SK-N-SH (cell line): ENCODE measurements at regions not wholly inside any gene's neighbourhood (a gene's known extent, or its start where the extent isn't known, plus 50 kb on each side); places are given as distances from the start of the nearest gene placed in this dataset.

Experiments
- CTCF ChIA-PET: fragments of 300-600, 350-600 bp; formaldehyde crosslinking; extraction: SDS; loops from one replicate; lab custom pipeline; 2021; lab: Yijun Ruan, JAX
- POLR2A ChIA-PET: fragments of 350-600 bp; sonication (Branson Sonifier 250); formaldehyde crosslinking; extraction: SDS; loops from one replicate; lab custom pipeline; 2020; ENCODE audit warnings: antibody characterized with exemption, inconsistent platforms; lab: Yijun Ruan, JAX
- DNase-seq: peaks from one replicate; pipeline ENCODE4 v3.0.0; 2012
- H2AFZ ChIP-seq: fragments of 200-600 bp; sonication (generic); 2 replicates; pipeline ENCODE4 v1.8.1; 2016; ENCODE audit warnings: antibody characterized with exemption, mild to moderate bottlenecking, low read depth
- H3F3A ChIP-seq: fragments of 200-600 bp; sonication (generic); replicated peaks from 2 replicates; pipeline ENCODE3; 2016; ENCODE audit warnings: antibody characterized with exemption, mild to moderate bottlenecking; ENCODE audit not compliant: insufficient read depth
- H3K27ac ChIP-seq, 2 experiments: fragments of 200-500 bp in 1 of 2; fragments of 200-600 bp in 1 of 2; sonication (Bioruptor generic) in 1 of 2; sonication (generic), shearing (Covaris generic) in 1 of 2; 2 replicates each; pipeline versions ENCODE4 v1.5.1 to v1.6.1; 2014 to 2016; ENCODE audit warnings: low read depth in 2 of 2, inconsistent platforms in 1 of 2, low read length in 1 of 2, mild to moderate bottlenecking in 1 of 2, mixed read lengths in 1 of 2
- H3K27me3 ChIP-seq: fragments of 200-600 bp; sonication (generic), shearing (Covaris generic); 2 replicates; pipeline ENCODE4 v1.6.1; 2016; ENCODE audit warnings: mixed run types; ENCODE audit not compliant: insufficient read depth
- H3K36me3 ChIP-seq, 2 experiments: fragments of 200-500 bp in 1 of 2; fragments of 200-600 bp in 1 of 2; sonication (Bioruptor generic) in 1 of 2; sonication (generic) in 1 of 2; replicated peaks in 1 of 2; 2 replicates each; pipeline versions ENCODE3 to v1.5.1; 2014 to 2016; ENCODE audit warnings: low read length in 1 of 2, mild to moderate bottlenecking in 1 of 2; ENCODE audit not compliant: insufficient read depth in 2 of 2, control insufficient read depth in 1 of 2
- H3K4me1 ChIP-seq, 2 experiments: fragments of 200-500 bp in 1 of 2; fragments of 200-600 bp in 1 of 2; sonication (Bioruptor generic) in 1 of 2; sonication (generic), shearing (Covaris generic) in 1 of 2; 2 replicates each; pipeline versions ENCODE4 v1.5.1 to v1.6.1; 2014 to 2016; ENCODE audit warnings: low read depth in 1 of 2, low read length in 1 of 2, mixed run types in 1 of 2; ENCODE audit not compliant: insufficient read depth in 2 of 2, control insufficient read depth in 1 of 2
- H3K4me2 ChIP-seq: fragments of 200-600 bp; sonication (generic), shearing (Covaris generic); 2 replicates; pipeline ENCODE4 v1.6.1; 2017; ENCODE audit warnings: mixed run types
- H3K4me3 ChIP-seq, 2 experiments: fragments of 200-500 bp in 1 of 2; fragments of 200-600 bp in 1 of 2; sonication (Bioruptor generic) in 1 of 2; sonication (generic), shearing (Covaris generic) in 1 of 2; 2 replicates each; pipeline versions ENCODE4 v1.5.1 to v1.8.1; 2014 to 2016; ENCODE audit warnings: low read depth in 2 of 2, inconsistent platforms in 1 of 2, low read length in 1 of 2, mild to moderate bottlenecking in 1 of 2, mixed read lengths in 1 of 2, moderate library complexity in 1 of 2
- H3K79me2 ChIP-seq: fragments of 200-600 bp; sonication (generic); 2 replicates; pipeline ENCODE4 v1.8.1; 2017; ENCODE audit warnings: mild to moderate bottlenecking; ENCODE audit not compliant: insufficient read depth
- H3K9ac ChIP-seq: fragments of 200-600 bp; sonication (generic); 2 replicates; pipeline ENCODE4 v1.6.1; 2017; ENCODE audit warnings: mixed run types
- H3K9me2 ChIP-seq: fragments of 200-600 bp; sonication (generic); 2 replicates; pipeline ENCODE4 v1.6.1; 2017; ENCODE audit warnings: mixed run types
- H3K9me3 ChIP-seq: fragments of 200-600 bp; sonication (generic); 2 replicates; pipeline ENCODE4 v1.6.1; 2017; ENCODE audit warnings: mixed run types, mild to moderate bottlenecking, moderate library complexity
- H4K20me1 ChIP-seq: fragments of 200-600 bp; sonication (generic); 2 replicates; pipeline ENCODE4 v1.6.1; 2017; ENCODE audit warnings: mild to moderate bottlenecking, mixed run types; ENCODE audit not compliant: insufficient read depth
- EP300 ChIP-seq, 2 experiments: IDR thresholded peaks; 2 replicates each; pipeline versions ENCODE4 v1.4.0 to v1.6.1; 2012; ENCODE audit warnings: borderline replicate concordance in 1 of 2, low read depth in 1 of 2, low read length in 1 of 2
- FOSL2 ChIP-seq: IDR thresholded peaks from 2 replicates; pipeline ENCODE4 v1.4.0; 2012; ENCODE audit warnings: low read depth, mild to moderate bottlenecking, moderate library complexity, borderline replicate concordance
- FOXJ3 ChIP-seq: sonication (generic); formaldehyde crosslinking; IDR thresholded peaks from 2 replicates; pipeline ENCODE4 v1.5.1; 2020; ENCODE audit warnings: mild to moderate bottlenecking, missing genetic modification reagents
- FOXM1 ChIP-seq: IDR thresholded peaks from 2 replicates; pipeline ENCODE4 v1.4.0; 2012; ENCODE audit warnings: low read depth, mild to moderate bottlenecking
- GATA2 ChIP-seq: sonication (generic); formaldehyde crosslinking; IDR thresholded peaks from 2 replicates; pipeline ENCODE4 v1.5.0; 2020; ENCODE audit warnings: mild to moderate bottlenecking, missing genetic modification reagents
- JUND ChIP-seq: IDR thresholded peaks from 2 replicates; pipeline ENCODE4 v1.4.0; 2012
- MEF2A ChIP-seq: IDR thresholded peaks from 2 replicates; pipeline ENCODE4 v1.4.0; 2012; ENCODE audit warnings: low read depth, borderline replicate concordance
- MXI1 ChIP-seq: IDR thresholded peaks from 2 replicates; pipeline ENCODE4 v1.6.1; 2012; ENCODE audit warnings: mild to moderate bottlenecking, low read depth, low read length, improper control_type of control experiment
- NFIC ChIP-seq: IDR thresholded peaks from 2 replicates; pipeline ENCODE4 v1.4.0; 2012; ENCODE audit warnings: borderline replicate concordance
- SIN3A ChIP-seq: IDR thresholded peaks from 2 replicates; pipeline ENCODE4 v1.6.1; 2012; ENCODE audit warnings: low read depth, mild to moderate bottlenecking, low read length, moderate library complexity, borderline replicate concordance
- SMC3 ChIP-seq: IDR thresholded peaks from 2 replicates; pipeline ENCODE4 v1.6.1; 2012; ENCODE audit warnings: low read depth, low read length, improper control_type of control experiment
- TAF1 ChIP-seq: IDR thresholded peaks from 2 replicates; pipeline ENCODE4 v1.6.1; 2012; ENCODE audit warnings: low read depth, mild to moderate bottlenecking, low read length, moderate library complexity, borderline replicate concordance
- YY1 ChIP-seq: IDR thresholded peaks from 2 replicates; pipeline ENCODE4 v1.4.0; 2012; ENCODE audit warnings: low read depth, mild to moderate bottlenecking
- ZBTB33 ChIP-seq: IDR thresholded peaks from 2 replicates; pipeline ENCODE4 v1.4.0; 2012; ENCODE audit warnings: low read depth, borderline replicate concordance
- WGBS: methylation state at CpG from one replicate; pipeline ENCODE4 v1.1.6; 2017; ENCODE audit warnings: low lambda C conversion rate; 5-methylcytosine and 5-hydroxymethylcytosine counted together
- TF ChIP-seq, protein P1 (sequence below): fragments of 150-350 bp; IDR thresholded peaks from 2 replicates; pipeline ENCODE4 v1.6.1; 2016; ENCODE audit warnings: mild to moderate bottlenecking, low read depth, low read length
- TF ChIP-seq, protein P2 (sequence below): IDR thresholded peaks from 2 replicates; pipeline ENCODE4 v1.4.0; 2012; ENCODE audit warnings: low read depth
- TF ChIP-seq, protein P3 (sequence below): IDR thresholded peaks from 2 replicates; pipeline ENCODE4; 2012

DNA sequence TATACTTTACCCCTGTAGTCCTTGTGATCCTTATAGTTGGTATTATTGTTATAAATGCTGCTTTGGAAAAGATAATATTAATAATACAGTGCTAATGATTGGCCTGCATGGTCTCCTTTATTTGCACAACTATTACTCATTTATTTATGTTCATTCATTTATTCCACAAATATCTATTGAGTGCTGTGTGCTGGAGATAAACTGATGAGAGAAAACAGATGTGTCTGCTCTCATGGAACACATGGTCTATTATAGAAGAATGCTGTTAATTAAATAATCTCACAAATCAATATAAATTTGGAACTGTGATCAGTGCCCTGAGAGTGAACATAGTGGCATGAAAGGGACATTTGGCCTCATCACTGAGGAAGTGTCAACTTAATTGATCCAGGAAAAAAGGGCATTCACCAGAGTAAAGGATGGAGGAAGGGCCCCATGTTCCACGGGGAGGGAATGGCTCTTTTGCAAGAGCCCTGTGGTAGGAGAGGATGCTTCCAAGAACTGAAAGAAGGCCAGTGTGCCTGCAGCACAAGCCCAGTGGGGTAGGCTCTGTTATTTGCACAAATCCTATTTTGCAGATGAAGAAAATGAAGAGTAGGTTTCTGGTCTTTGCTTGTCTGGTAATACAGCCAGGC lies 91.5 kb upstream of the STK39 start:
- DNase-seq: no peak
- H3K4me3 ChIP-seq: no peak overlapping the region
- no peaks in the 10 kb centered on the region for H3K9me3 ChIP-seq
- H3K4me2 ChIP-seq: no peak overlapping the region
- peaks cover 0 to 6% of the 10 kb centered on the region in 2 experiments; a peak in 1 of 4 replicates for H3K4me1 ChIP-seq
- H3K27me3 ChIP-seq: no peaks in the 10 kb centered on the region
- 82% methylated on average over 1 of the region's 1 CpG for WGBS
- CTCF ChIA-PET: interaction anchor here (0.7 to 1.2 kb wide), 3 partner anchors 92 to 583 kb away, joined by 3 read pairs; partner anchors contain the start of gene STK39
- no peaks in the 10 kb centered on the region for H3K36me3 ChIP-seq
- H2AFZ ChIP-seq: no peak overlapping the region
- H4K20me1 ChIP-seq: no peaks in the 10 kb centered on the region
- H3K27ac ChIP-seq: no peak overlapping the region
- no peaks in the 10 kb centered on the region for H3K9me2 ChIP-seq
- no peaks in the 10 kb centered on the region for H3F3A ChIP-seq
- TF ChIP-seq MXI1 (no peak), SIN3A (no peak), EP300 (IDR thresholded peaks at IDR 0.05; ENCODE audit: borderline replicate concordance in 1 of 2, low read depth in 1 of 2, low read length in 1 of 2) (peak in 1 of 2 experiments; percentile 16; a peak in 1 of 4 replicates)
- H3K9ac ChIP-seq: no peak overlapping the region
- POLR2A ChIA-PET: no interaction called here
- no peaks in the 10 kb centered on the region for H3K79me2 ChIP-seq

- no peak overlapping the region for H3K27ac ChIP-seq
- ChIA-PET CTCF (interaction anchor here (1.5 kb wide), 1 partner anchor 221 kb away, joined by 5 read pairs; no protein-coding TSS in a partner anchor), POLR2A (interaction anchor here (0.5 kb wide), 1 partner anchor 140 kb away, joined by 3 read pairs; no protein-coding TSS in a partner anchor)
- H3K27me3 ChIP-seq: no peaks in the 10 kb centered on the region
- H2AFZ ChIP-seq: no peak overlapping the region
- H3K4me1 ChIP-seq: peaks cover 0 to 6% of the 10 kb centered on the region in 2 experiments; a peak in 1 of 4 replicates
- no peaks in the 10 kb centered on the region for H3K36me3 ChIP-seq
- H3F3A ChIP-seq: no peaks in the 10 kb centered on the region
- 82% methylated on average over 5 of the region's 5 CpGs for WGBS
- no peak for TF ChIP-seq MEF2A
- no peak for TF ChIP-seq SMC3
- no peak for TF ChIP-seq GATA2 (CRISPR knock-in tag)
- no peaks in the 10 kb centered on the region for H3K9me3 ChIP-seq
- H4K20me1 ChIP-seq: no peaks in the 10 kb centered on the region
- no peak for DNase-seq
- H3K4me3 ChIP-seq: no peak overlapping the region
- H3K9me2 ChIP-seq: no peaks in the 10 kb centered on the region
- H3K9ac ChIP-seq: no peak overlapping the region
- H3K4me2 ChIP-seq: no peak overlapping the region
- H3K79me2 ChIP-seq: no peaks in the 10 kb centered on the region
Measured at GRCh38 chr2:168340931-168341330, 93.5 kb upstream of the STK39 start.

DNA sequence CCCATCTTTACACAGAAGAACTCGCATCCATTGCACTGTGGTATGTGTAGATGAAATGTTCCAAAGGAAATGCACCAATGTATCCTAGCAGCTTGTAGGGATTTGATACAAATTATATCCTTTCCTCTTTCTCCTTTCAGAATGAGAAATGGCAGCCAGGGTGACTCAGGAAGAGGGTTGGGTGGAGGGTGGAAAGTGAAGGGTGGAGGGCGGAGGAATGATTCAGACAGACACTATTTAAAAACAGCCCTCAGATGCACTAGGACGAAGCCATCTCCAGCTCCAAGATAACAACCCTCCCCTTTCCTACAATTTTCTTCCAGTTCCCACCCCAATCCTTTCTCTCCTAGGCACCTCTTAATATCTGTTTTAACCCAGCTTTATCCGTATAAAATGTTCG lies 96.2 kb upstream of the STK39 start:
- CTCF ChIA-PET: interaction anchor here (0.9 to 1.7 kb wide), 4 partner anchors 18 to 416 kb away, joined by 3 to 8 read pairs (median 4); no protein-coding TSS in a partner anchor
- H3F3A ChIP-seq: no peaks in the 10 kb centered on the region
- no peaks in the 10 kb centered on the region for H3K9me2 ChIP-seq
- no peak overlapping the region for H3K4me2 ChIP-seq
- H3K27ac ChIP-seq: no peak overlapping the region
- H3K4me1 ChIP-seq: peaks cover 0 to 9% of the 10 kb centered on the region in 2 experiments; a peak in 1 of 4 replicates
- H3K79me2 ChIP-seq: no peaks in the 10 kb centered on the region
- H2AFZ ChIP-seq: no peak overlapping the region
- POLR2A ChIA-PET: no interaction called here
- no peak overlapping the region for H3K4me3 ChIP-seq
- no peaks in the 10 kb centered on the region for H3K9me3 ChIP-seq
- no peaks in the 10 kb centered on the region for H3K36me3 ChIP-seq
- no peak for DNase-seq
- no peaks in the 10 kb centered on the region for H4K20me1 ChIP-seq
- H3K27me3 ChIP-seq: no peaks in the 10 kb centered on the region
- 68% methylated on average over 5 of the region's 5 CpGs for WGBS
- H3K9ac ChIP-seq: no peak overlapping the region
- no peak for TF ChIP-seq SIN3A
- TF ChIP-seq, protein P1, sequence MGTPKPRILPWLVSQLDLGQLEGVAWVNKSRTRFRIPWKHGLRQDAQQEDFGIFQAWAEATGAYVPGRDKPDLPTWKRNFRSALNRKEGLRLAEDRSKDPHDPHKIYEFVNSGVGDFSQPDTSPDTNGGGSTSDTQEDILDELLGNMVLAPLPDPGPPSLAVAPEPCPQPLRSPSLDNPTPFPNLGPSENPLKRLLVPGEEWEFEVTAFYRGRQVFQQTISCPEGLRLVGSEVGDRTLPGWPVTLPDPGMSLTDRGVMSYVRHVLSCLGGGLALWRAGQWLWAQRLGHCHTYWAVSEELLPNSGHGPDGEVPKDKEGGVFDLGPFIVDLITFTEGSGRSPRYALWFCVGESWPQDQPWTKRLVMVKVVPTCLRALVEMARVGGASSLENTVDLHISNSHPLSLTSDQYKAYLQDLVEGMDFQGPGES: no peak
- TF ChIP-seq, protein P2, sequence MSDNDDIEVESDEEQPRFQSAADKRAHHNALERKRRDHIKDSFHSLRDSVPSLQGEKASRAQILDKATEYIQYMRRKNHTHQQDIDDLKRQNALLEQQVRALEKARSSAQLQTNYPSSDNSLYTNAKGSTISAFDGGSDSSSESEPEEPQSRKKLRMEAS: no peak
- TF ChIP-seq FOXJ3 (CRISPR knock-in tag): no peak
- no peak for TF ChIP-seq NFIC
- TF ChIP-seq FOSL2: peak; percentile 46
- TF ChIP-seq JUND: 0 out of 2 replicates have a peak, but pooled peaks have one; percentile 24
- TF ChIP-seq, protein P3, sequence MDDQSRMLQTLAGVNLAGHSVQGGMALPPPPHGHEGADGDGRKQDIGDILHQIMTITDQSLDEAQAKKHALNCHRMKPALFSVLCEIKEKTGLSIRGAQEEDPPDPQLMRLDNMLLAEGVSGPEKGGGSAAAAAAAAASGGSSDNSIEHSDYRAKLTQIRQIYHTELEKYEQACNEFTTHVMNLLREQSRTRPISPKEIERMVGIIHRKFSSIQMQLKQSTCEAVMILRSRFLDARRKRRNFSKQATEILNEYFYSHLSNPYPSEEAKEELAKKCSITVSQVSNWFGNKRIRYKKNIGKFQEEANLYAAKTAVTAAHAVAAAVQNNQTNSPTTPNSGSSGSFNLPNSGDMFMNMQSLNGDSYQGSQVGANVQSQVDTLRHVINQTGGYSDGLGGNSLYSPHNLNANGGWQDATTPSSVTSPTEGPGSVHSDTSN: no peak
- no peak for TF ChIP-seq TAF1
- no peak for TF ChIP-seq FOXM1
- no peak for TF ChIP-seq ZBTB33
- no peak for TF ChIP-seq MXI1
- no peak for TF ChIP-seq EP300 (IDR thresholded peaks at IDR 0.05; ENCODE audit: borderline replicate concordance in 1 of 2, low read depth in 1 of 2, low read length in 1 of 2)
- TF ChIP-seq YY1: 0 out of 2 replicates have a peak, but pooled peaks have one; percentile 22
